ENCODE measurements at regions not wholly inside any gene's neighbourhood (a gene's known extent, or its start where the extent isn't known, plus 50 kb on each side); places are given as distances from the start of the nearest gene placed in this dataset.

GRCh38 chr18:78796693-78797455 lies 182.7 kb upstream of the SALL3 start:
- TF ChIP-seq EZH2 (IDR thresholded peaks at IDR 0.05; ENCODE audit: insufficient read depth, poor library complexity, severe bottlenecking) (no peak), EZH2phosphoT487 (IDR thresholded peaks at IDR 0.05; ENCODE audit: insufficient read depth, low read depth) (no peak)
